SK-N-SH (cell line): ENCODE measurements at regions not wholly inside any gene's neighbourhood (a gene's known extent, or its start where the extent isn't known, plus 50 kb on each side); places are given as distances from the start of the nearest gene placed in this dataset.

ENCODE experiments used
- CTCF ChIA-PET: fragments of 300-600, 350-600 bp; formaldehyde crosslinking; extraction: SDS; loops from one replicate; lab custom pipeline; 2021; lab: Yijun Ruan, JAX
- POLR2A ChIA-PET: fragments of 350-600 bp; sonication (Branson Sonifier 250); formaldehyde crosslinking; extraction: SDS; loops from one replicate; lab custom pipeline; 2020; ENCODE audit warnings: antibody characterized with exemption, inconsistent platforms; lab: Yijun Ruan, JAX
- DNase-seq: peaks from one replicate; pipeline ENCODE4 v3.0.0; 2012
- H2AFZ ChIP-seq: fragments of 200-600 bp; sonication (generic); 2 replicates; pipeline ENCODE4 v1.8.1; 2016; ENCODE audit warnings: antibody characterized with exemption, mild to moderate bottlenecking, low read depth
- H3F3A ChIP-seq: fragments of 200-600 bp; sonication (generic); replicated peaks from 2 replicates; pipeline ENCODE3; 2016; ENCODE audit warnings: antibody characterized with exemption, mild to moderate bottlenecking; ENCODE audit not compliant: insufficient read depth
- H3K27ac ChIP-seq, 2 experiments: fragments of 200-500 bp in 1 of 2; fragments of 200-600 bp in 1 of 2; sonication (Bioruptor generic) in 1 of 2; sonication (generic), shearing (Covaris generic) in 1 of 2; 2 replicates each; pipeline versions ENCODE4 v1.5.1 to v1.6.1; 2014 to 2016; ENCODE audit warnings: low read depth in 2 of 2, inconsistent platforms in 1 of 2, low read length in 1 of 2, mild to moderate bottlenecking in 1 of 2, mixed read lengths in 1 of 2
- H3K27me3 ChIP-seq: fragments of 200-600 bp; sonication (generic), shearing (Covaris generic); 2 replicates; pipeline ENCODE4 v1.6.1; 2016; ENCODE audit warnings: mixed run types; ENCODE audit not compliant: insufficient read depth
- H3K36me3 ChIP-seq, 2 experiments: fragments of 200-500 bp in 1 of 2; fragments of 200-600 bp in 1 of 2; sonication (Bioruptor generic) in 1 of 2; sonication (generic) in 1 of 2; replicated peaks in 1 of 2; 2 replicates each; pipeline versions ENCODE3 to v1.5.1; 2014 to 2016; ENCODE audit warnings: low read length in 1 of 2, mild to moderate bottlenecking in 1 of 2; ENCODE audit not compliant: insufficient read depth in 2 of 2, control insufficient read depth in 1 of 2
- H3K4me1 ChIP-seq, 2 experiments: fragments of 200-500 bp in 1 of 2; fragments of 200-600 bp in 1 of 2; sonication (Bioruptor generic) in 1 of 2; sonication (generic), shearing (Covaris generic) in 1 of 2; 2 replicates each; pipeline versions ENCODE4 v1.5.1 to v1.6.1; 2014 to 2016; ENCODE audit warnings: low read depth in 1 of 2, low read length in 1 of 2, mixed run types in 1 of 2; ENCODE audit not compliant: insufficient read depth in 2 of 2, control insufficient read depth in 1 of 2
- H3K4me2 ChIP-seq: fragments of 200-600 bp; sonication (generic), shearing (Covaris generic); 2 replicates; pipeline ENCODE4 v1.6.1; 2017; ENCODE audit warnings: mixed run types
- H3K4me3 ChIP-seq, 2 experiments: fragments of 200-500 bp in 1 of 2; fragments of 200-600 bp in 1 of 2; sonication (Bioruptor generic) in 1 of 2; sonication (generic), shearing (Covaris generic) in 1 of 2; 2 replicates each; pipeline versions ENCODE4 v1.5.1 to v1.8.1; 2014 to 2016; ENCODE audit warnings: low read depth in 2 of 2, inconsistent platforms in 1 of 2, low read length in 1 of 2, mild to moderate bottlenecking in 1 of 2, mixed read lengths in 1 of 2, moderate library complexity in 1 of 2
- H3K79me2 ChIP-seq: fragments of 200-600 bp; sonication (generic); 2 replicates; pipeline ENCODE4 v1.8.1; 2017; ENCODE audit warnings: mild to moderate bottlenecking; ENCODE audit not compliant: insufficient read depth
- H3K9ac ChIP-seq: fragments of 200-600 bp; sonication (generic); 2 replicates; pipeline ENCODE4 v1.6.1; 2017; ENCODE audit warnings: mixed run types
- H3K9me2 ChIP-seq: fragments of 200-600 bp; sonication (generic); 2 replicates; pipeline ENCODE4 v1.6.1; 2017; ENCODE audit warnings: mixed run types
- H3K9me3 ChIP-seq: fragments of 200-600 bp; sonication (generic); 2 replicates; pipeline ENCODE4 v1.6.1; 2017; ENCODE audit warnings: mixed run types, mild to moderate bottlenecking, moderate library complexity
- H4K20me1 ChIP-seq: fragments of 200-600 bp; sonication (generic); 2 replicates; pipeline ENCODE4 v1.6.1; 2017; ENCODE audit warnings: mild to moderate bottlenecking, mixed run types; ENCODE audit not compliant: insufficient read depth
- CTCF ChIP-seq: fragments of 200-600 bp; sonication (generic); IDR thresholded peaks from 2 replicates; pipeline ENCODE4 v1.6.1; 2017; ENCODE audit warnings: antibody characterized with exemption, mild to moderate bottlenecking, moderate library complexity
- FOSL2 ChIP-seq: IDR thresholded peaks from 2 replicates; pipeline ENCODE4 v1.4.0; 2012; ENCODE audit warnings: low read depth, mild to moderate bottlenecking, moderate library complexity, borderline replicate concordance
- MEF2A ChIP-seq: IDR thresholded peaks from 2 replicates; pipeline ENCODE4 v1.4.0; 2012; ENCODE audit warnings: low read depth, borderline replicate concordance
- RCOR1 ChIP-seq: fragments of 150-350 bp; IDR thresholded peaks from 2 replicates; pipeline ENCODE4 v1.6.1; 2017; ENCODE audit warnings: antibody characterized with exemption, low read length
- RXRA ChIP-seq: IDR thresholded peaks from 2 replicates; pipeline ENCODE4 v1.4.0; 2012; ENCODE audit warnings: low read depth, mild to moderate bottlenecking, borderline replicate concordance
- TAF1 ChIP-seq: IDR thresholded peaks from 2 replicates; pipeline ENCODE4 v1.6.1; 2012; ENCODE audit warnings: low read depth, mild to moderate bottlenecking, low read length, moderate library complexity, borderline replicate concordance
- WGBS: methylation state at CpG from one replicate; pipeline ENCODE4 v1.1.6; 2017; ENCODE audit warnings: low lambda C conversion rate; 5-methylcytosine and 5-hydroxymethylcytosine counted together
- TF ChIP-seq, protein P1 (sequence below): IDR thresholded peaks from 2 replicates; pipeline ENCODE4; 2012

DNA sequence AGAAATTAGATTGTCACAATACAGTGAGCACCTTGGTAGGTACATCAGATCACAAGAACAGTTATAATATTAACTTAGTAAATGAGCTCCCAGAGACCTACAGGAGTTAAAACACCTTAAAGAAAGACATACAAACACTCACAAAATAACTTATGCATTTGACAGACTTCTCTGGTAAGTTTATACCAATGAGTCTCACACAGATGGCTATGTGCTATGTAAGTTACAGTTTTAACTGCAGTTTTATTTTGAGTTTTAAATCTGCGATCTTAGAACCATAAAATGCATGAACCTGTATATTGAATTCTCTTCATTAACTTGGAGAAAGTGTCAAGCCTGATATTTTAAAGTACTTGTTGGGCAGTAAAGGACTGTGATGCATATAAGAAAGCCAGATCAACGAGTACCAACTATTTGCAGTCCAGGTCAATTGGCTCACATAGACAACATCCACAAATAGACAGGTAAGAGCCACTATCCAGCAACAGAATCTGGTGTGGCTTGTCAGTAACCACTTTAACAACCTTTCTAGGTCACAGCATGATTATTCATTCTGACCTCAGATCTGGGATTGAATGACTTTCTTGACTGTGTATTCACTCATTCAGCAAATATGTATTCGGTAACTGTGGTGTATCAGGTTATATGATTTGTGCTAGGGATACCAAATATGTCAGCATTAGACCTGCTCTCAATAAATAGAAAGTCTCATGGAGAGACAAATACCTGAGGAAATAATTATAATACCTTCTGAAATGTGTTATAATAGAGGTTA is 856.6 kb upstream of the MGAT4C start:
- no peaks in the 10 kb centered on the region for H4K20me1 ChIP-seq
- H3K79me2 ChIP-seq: no peaks in the 10 kb centered on the region
- H3F3A ChIP-seq: no peaks in the 10 kb centered on the region
- H3K27ac ChIP-seq: no peak overlapping the region
- H3K9me3 ChIP-seq: no peaks in the 10 kb centered on the region
- no peak for DNase-seq
- 78% methylated on average over 3 of the region's 3 CpGs for WGBS
- TF ChIP-seq, protein P1, sequence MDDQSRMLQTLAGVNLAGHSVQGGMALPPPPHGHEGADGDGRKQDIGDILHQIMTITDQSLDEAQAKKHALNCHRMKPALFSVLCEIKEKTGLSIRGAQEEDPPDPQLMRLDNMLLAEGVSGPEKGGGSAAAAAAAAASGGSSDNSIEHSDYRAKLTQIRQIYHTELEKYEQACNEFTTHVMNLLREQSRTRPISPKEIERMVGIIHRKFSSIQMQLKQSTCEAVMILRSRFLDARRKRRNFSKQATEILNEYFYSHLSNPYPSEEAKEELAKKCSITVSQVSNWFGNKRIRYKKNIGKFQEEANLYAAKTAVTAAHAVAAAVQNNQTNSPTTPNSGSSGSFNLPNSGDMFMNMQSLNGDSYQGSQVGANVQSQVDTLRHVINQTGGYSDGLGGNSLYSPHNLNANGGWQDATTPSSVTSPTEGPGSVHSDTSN: peak; percentile 14; the same call in 1 of the 2 replicates
- peak; percentile 28; the same call in 1 of the 2 replicates for TF ChIP-seq FOSL2
- TF ChIP-seq RCOR1: no peak
- no peak overlapping the region for H3K4me2 ChIP-seq
- no peak overlapping the region for H2AFZ ChIP-seq
- no peaks in the 10 kb centered on the region for H3K9me2 ChIP-seq
- ChIA-PET POLR2A (no interaction called here), CTCF (no interaction called here)
- no peak overlapping the region for H3K4me3 ChIP-seq
- H3K4me1 ChIP-seq: peaks cover 0 to 4% of the 10 kb centered on the region in 2 experiments; a peak in 2 of 4 replicates
- H3K27me3 ChIP-seq: no peaks in the 10 kb centered on the region
- H3K36me3 ChIP-seq: no peaks in the 10 kb centered on the region
- H3K9ac ChIP-seq: no peak overlapping the region

DNA sequence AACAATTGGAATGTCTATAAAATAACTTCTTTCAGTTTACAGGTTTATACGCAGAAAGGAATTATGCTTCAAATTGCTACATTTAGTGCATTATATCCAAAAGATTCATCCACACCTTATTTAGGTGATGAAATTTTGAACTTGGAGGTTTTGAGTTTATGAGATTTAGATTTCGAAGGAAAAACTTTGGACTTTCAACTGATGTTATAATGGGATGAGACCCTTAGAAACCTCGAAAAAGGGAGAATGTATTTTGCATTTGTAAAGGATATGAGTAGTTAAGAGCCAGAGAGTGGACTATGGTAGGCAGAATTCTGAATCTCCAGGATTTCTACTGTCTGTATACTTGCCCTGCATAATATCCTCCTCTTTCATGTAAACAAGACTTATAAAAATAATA is 851.6 kb upstream of the MGAT4C start:
- Histone ChIP-seq H3K27ac (no peak overlapping the region), H3K9ac (no peak overlapping the region), H3K36me3 (no peaks in the 10 kb centered on the region), H3K4me2 (no peak overlapping the region), H3K9me3 (no peaks in the 10 kb centered on the region), H4K20me1 (no peaks in the 10 kb centered on the region), H3K4me1 (peaks cover 0 to under 1% of the 10 kb centered on the region in 2 experiments; a peak in 1 of 4 replicates), H2AFZ (no peak overlapping the region), H3F3A (no peaks in the 10 kb centered on the region), H3K79me2 (no peaks in the 10 kb centered on the region), H3K9me2 (no peaks in the 10 kb centered on the region), H3K4me3 (no peak overlapping the region), H3K27me3 (no peaks in the 10 kb centered on the region)
- ChIA-PET POLR2A (no interaction called here), CTCF (no interaction called here)
- no peak for DNase-seq
- no peak for TF ChIP-seq RXRA
- TF ChIP-seq MEF2A: no peak
- TF ChIP-seq TAF1: no peak
- TF ChIP-seq FOSL2: no peak
- no peak for TF ChIP-seq CTCF
- TF ChIP-seq, all 33 proteins: peak for 0
- WGBS: 80% methylated on average over 3 of the region's 3 CpGs
